ENCODE measurements at regions not wholly inside any gene's neighbourhood (a gene's known extent, or its start where the extent isn't known, plus 50 kb on each side); places are given as distances from the start of the nearest gene placed in this dataset.

DNA sequence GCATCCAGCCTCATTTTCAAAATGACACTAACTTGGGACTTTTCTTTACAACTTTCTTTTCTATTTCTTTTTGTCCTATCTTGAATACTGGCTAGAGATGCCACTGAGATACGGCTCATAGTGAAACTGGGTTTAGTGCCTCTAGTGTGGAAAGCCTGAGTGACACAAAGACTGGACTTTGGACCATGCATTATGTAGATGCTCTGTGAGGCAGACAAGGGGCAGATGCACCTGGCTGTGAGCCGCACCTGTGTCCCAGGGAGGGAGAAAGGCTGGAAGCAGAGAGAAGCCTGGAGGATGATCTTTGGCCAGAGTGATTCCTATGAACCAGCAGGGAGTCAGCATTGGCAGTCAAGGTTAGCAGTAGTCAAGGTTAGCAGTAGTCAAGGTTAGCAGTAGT, 852.3 kb upstream of the TMEM132C start:
- no peak for DNase-seq

DNA sequence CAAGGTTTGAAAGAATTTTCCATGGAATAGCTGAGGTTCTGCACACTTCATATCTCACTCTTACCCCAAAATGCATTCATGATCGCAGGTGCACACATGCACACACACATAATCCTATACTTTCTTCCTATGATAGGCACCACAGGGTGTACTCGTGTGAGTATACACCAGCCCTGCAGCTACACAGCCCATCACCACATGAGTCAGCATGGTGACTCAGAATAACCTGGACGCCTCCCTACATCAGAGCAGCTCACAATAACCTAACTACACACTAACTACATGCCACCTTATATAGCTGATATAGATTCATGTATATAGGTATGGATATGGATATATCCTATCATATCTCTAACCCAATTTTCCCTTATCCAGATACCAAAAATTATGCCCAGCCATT, 850.2 kb upstream of the TMEM132C start:
- no peak for DNase-seq

DNA sequence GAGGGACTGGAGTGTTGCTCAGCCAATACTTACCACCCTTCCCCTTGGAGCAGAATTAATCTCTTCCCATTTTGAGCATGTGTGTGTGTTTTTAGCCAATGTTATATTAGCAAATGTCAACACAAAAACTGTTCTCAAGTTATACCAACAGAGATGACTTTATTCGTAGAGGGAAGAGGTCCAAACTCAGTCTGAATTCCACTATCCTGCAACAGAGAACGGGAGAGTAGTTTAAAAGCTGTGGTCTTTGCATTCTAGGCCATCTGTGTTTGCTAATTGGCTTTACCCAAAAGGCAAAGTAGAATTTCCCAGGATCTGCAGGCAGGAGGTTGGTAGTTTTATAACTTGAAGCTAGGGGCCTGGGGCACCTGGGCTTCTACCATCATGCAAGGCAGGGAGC, 847.9 kb upstream of the TMEM132C start:
- DNase-seq = no peak

DNA sequence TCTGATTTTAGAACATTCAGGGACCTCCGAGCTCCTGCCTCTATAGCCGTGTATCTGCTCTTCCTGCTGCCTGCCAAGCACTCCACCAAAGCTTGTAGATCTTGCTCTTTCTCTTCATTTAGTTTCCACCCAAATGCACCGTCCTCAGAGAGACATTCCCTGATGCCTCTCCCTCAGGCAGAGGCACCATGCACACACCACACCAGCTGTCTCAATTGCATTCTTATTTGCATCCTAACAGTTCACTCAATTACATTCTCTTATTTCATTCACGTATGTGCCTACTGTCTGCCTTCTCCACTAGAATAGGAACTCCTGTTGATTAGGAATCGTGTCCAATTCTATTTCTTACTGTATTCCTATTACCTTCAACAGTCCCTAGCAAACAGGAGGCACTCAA, 845.4 kb upstream of the TMEM132C start:
- DNase-seq = no peak

DNA sequence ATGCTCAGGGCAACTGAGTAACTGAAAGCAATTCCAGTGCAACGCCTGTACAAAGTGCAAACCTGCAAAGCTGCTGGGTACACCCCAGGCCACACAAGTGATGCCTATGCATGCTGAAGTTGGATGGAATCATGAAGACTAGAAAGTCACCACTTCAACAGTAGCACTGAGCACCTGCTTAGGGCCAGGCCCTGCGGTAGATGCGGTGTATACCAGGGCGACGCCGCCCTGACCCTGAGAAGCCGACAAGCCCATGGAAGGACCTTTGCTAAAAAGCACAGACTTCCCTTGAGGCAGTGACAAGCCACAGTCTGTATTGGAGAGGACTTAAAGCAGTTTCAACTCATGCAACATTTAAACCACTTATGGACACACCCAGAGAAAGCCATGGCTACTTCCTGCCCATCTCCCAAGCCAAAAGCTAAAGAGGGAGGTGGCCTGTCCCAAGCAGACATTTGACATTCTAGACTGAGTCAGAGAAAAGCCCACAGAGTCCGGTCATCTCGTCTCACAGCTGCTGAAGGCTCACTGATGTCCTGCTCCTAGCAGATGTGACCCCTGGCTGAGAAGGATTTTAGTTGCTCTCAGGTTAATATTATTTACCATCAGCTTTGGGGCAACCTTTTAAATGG, 843.9 kb upstream of the TMEM132C start:
- no peak for DNase-seq

DNA sequence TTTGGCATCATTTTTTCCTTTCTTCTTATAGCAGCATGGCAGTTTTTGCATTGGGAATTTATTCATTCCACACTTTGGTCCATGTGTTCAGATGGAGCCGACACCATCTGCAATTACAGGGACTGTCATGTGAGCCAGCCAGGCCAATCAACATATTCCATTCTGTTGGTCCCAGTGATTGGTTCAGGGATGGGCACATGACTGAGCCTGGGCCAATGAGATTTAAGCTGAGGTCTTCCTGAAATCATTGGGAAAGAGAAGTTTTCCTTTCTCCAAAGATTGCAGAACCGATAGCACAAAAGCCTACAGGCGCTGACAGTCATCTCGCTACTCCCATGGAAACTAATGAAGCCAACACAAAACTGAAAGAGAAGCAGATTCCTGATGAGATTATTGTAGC, 841.5 kb upstream of the TMEM132C start:
- DNase-seq = no peak

DNA sequence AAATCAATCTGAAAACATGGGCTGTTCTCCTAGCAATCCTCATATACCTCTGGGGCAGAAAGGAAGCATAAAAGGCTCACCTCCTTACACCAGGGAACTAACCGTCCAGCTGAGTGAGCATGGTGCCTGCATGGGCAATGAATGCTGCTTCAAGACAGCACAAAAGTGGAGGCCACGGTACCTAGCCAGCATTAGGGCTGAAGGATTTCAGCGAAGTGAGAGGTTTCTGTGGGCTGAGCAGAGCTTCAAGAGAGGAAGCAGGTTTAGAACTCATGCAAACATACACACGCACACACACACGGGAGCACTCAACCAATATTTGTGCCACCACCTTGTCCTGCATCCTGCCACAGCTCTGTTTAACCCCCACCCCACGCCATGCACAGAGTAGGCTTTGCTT, 838.5 kb upstream of the TMEM132C start:
- DNase-seq = no peak

DNA sequence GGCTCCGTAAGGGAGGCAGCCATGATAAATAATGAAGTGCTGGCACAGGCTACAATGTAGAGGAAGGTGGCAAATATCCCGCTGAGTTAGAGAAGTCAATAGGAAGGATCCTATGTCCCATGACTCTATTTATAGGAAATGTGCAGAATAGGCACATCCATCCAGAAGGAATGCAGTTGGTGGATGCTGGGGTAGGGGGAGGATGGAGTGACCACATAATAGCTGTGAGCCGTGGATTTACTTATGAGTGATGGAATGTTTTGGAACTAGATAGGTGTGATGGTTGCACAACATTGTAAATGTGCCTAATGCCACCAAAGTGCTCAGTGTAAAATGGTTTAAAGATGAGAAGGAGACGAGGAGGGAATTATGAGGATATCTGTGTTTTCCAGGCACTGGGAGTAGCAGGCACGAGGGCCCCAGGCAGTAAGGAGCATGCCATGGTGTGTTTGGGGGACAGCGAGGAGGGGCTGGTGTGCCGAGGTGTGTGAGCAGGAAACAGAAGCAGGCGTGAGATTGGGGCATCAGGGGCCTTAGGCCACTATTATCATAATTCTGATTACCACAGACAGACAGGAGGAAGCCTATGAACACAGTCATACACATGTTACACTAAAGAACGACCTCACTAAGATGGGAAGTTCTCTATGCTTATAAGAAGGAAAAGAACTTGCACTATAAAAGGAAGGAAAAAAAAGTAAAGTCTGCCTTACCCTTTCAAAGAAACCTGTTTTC, 837.3 kb upstream of the TMEM132C start:
- peak; percentile 51 for DNase-seq

DNA sequence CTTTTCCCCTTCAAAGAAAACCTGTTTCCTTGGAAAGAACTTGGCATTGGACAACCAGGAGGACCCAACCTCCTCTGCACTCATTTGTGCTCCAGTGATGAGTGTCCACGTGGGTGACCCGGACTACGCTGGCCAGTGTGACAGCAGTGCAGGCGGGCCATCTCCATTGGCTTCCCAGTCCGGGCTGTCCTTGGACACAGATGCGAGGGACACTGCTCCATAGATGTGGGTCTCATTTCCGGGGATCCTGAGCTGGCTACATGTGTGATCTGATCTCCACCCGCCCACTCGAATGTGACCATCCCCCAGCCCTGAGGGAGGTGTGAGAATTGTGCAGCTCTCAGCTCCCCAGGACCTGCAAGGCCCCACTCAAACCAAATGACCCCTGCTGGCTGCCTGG, 836.6 kb upstream of the TMEM132C start:
- no peak for DNase-seq

DNA sequence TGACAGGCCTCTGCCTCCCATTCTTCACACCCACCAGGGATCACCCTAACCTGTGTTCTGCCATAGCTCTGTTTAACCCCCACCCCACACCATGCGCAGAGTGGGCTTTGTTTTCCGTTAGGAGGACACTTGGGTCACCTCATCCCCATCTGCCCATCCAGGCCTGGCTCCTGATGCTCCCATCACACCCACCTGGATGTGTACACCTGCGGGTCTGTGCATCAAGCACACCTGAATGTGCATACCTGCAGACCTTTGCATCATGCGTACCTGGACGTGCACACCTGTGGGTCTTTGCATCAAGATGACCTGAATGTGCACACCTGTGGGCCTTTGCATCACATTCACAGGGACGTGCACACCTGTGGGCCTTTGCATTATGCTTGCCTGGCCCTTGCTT, 835.8 kb upstream of the TMEM132C start:
- DNase-seq = no peak

DNA sequence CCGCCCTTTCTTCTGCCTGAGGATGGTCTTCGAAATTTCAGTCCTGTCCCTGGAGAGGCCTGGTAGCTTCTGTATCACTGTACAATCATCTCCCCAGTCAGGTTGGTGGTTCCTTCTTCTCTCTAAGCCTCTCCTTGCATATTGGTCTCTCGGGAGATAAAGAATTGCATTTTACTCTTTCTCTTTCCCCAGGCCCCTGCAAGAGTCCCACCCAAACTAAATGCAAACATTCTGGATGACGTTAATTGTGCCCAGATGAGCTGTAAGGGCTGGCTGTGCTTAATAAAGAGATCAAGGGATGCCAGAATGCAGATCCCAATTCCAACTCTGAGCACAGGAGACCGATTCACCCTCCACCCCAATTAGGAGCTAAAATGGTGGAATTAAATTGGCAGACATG, 835.4 kb upstream of the TMEM132C start:
- DNase-seq = no peak

DNA sequence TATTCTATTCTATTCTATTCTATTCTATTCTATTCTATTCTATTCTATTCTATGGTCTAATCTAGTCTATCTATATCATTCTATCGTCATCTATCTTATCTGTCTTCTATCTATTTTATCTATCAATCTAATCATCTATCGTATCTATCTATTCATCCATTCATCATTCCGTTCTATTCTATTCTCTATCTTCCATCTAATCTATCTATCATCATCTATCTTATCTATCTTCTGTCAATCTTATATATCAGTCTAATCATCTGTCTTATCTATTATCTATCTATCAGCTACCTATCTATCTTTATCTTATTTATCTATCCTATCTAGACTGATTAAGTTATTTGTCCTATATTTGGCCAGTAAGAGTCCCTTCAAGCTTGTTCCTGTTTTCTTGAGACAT, 831.5 kb upstream of the TMEM132C start:
- DNase-seq = no peak

DNA sequence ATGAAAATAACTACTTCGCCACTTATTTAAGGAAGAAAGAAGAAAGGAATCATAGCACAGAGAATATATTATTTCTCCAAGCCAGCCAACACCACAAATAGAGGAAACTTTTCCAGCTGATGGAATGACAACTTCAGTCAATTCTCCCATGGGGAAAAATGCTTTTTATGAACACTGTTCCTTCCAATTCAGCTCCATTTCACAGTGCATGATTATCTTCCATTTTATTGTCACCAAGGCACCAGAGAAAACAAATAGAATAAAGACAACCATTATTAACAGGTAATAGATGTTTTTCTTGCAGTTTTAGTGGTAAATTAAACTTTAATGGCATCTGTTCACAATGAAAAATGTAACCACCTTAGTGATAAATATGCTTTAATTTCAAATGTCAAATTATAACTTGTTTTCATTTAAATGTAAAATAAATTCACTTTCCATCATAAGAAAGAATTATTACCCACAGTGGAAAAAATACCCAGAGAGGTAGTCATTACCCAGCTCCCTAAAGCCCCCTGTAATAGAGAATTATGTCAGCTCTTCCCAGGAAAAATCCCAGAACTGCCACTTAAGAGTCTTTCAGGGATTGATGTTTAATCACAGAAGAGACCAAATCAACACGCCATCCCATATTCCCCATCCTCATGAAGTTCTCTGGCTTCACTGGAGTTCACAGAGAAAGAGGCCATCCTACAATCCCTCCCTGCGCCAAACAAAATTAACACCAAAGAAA, 828.3 kb upstream of the TMEM132C start:
- DNase-seq = no peak

DNA sequence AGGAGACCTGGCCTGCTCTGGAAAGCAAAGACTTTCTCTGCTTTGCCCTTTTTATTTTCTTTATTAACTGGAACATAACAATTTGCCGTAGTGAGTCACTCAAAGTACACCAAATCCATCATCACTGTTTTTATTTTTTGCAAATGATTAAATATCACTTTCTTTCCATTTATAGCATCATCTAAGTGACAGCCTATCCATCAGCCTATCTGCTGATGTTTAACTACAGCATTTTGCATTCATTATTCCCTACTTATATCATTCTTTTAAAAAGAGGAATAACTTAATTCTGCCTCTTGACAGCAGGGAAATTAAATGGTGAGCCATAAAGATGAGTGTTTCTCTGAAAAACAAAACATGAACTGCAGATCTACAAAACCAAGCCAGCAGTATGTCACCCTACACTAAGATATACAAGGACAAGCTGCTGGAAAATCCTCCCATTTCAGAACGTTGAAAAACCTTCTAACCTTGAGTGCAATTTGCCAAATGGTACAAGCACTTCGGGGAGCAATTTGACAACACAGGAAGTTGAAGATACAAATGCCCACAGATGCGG, 821.3 kb upstream of the TMEM132C start:
- DNase-seq = no peak

DNA sequence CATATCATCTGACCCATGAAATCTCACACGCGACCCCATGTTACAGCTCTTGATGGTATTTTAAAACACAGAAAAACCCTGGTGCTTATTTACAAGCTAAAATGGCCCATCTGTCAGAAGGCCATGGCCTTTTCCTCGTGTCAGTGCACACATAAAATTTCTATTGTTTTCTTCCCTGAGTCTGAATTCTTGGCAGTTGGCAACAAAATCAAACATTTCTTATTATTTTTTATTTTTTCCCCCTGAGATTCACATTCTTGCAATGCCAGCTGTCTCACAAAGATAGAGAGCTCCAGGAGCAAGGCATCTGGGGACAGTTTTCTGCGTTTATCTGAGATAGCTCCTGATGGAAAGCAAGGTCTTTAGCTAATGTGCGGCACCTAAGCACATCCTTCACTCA, 818.1 kb upstream of the TMEM132C start:
- no peak for DNase-seq

DNA sequence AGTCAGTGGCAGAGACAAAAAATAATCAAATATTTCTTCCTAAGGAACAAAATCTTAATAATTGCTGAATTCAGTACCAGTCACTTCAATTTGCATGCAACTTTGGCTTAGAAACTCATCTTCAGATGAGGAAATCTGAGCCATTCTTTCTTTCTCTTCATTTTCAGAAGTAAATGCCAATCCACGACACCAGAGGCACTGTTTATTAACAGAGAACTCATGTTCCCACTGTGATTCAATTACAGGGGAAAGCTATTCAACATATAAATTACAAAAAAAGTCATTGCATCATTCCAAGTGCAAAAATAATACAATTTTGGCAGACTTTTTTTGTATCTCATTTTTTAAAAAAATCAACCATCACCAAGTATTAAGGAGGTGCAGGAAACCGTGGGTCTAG, 816.1 kb upstream of the TMEM132C start:
- DNase-seq = no peak

DNA sequence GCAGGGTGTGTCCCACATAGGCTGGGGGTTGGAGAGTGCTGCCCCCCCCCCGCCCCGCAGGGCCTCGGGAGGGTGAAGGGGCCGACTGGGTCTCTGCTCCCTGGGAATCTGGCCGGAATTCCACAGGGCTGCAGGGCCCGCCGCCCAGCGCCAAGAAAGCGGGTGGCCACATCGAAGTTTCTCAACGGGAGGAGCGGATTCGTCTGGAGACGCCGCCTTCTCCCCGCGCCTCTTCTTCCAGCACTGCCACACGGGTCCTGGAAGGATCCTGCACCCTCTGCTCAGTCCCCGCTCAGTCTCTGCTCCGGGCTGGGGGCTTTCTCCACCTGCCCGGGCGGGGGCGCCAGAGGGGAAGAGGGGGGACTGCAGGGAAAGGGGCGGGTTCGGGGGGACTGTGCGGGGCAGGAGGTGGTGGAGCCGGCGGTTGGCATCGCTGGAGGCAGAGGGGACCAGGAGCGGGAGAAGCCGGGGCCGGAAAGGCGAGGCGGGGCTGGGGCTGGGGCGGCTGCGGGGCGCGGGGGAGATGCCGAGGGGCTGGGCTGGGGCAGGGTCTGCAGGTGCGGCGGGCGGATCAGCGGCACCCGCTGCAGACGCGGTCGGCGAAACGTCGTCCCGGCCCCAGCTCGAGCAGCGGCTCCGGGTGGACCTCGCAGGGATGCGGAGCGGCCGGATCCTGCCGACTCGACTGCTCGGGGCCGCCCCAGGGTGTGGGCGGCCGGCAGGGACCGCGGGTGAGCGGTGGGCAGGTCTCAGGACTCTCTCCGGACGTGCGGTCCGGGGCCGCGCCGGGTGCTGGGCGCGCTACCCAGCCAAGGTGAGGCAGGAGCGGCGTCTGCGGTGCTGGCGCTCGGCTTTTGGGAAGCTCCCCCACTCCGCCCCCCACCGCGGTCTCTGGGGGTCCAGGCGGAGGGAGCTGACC, 811.4 kb upstream of the TMEM132C start:
- no peak for DNase-seq

DNA sequence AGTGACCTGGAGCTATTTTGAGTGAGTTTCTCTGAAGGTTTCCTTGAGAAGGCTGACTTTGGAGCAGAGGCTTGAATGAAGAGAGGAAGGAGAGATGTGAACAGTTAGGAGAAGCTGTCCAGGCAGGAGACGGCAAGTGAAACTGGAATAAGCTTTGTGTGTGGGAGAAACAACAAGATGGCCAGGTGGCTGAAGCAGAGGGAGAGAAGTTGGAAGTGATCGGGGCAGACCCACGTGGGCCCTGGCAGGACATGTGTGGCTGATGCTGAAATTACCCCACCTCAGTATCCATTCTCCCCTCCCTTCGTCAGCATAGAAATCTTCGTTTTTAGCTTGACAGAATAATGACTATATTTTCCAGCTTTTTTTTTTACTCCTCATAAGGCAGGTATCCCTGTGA, 809.2 kb upstream of the TMEM132C start:
- no peak for DNase-seq

DNA sequence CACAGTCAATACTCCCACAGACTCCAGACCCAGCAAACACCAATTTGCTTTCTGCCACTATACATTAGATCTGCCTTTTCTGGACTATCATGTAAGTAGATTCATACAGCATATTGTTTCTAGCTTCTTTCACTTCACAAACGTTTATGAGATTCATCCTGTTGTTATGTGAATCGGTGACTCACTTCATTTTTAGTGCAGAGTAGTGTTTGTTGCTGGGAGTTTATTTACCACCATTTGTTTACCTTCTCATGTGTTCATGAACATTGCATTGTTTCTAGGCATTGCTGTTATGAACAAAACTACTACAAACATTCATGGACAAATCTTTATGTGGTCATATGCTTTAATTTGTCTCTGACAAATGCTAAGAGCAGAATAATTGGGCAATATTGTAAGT, 807.8 kb upstream of the TMEM132C start:
- no peak for DNase-seq

DNA sequence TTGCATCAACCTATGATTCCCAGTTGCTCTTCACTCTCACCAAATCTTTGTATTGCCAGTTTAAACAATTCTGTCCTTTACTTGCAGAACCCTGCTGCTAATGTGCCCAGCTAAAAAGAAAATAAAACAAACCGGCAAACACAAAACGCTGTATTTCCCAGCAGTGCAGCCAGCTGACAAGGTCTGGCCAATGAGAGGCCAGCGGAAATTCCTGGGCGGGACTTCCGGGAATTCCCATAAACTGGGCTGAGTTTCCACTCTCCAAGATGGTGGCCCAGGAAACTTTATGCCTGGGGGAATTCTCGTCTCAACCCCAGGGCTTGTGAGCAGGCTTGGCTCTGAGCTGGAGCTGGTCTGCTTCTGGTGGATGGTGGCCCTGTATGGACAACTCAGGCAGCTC, 807.3 kb upstream of the TMEM132C start:
- no peak for DNase-seq

DNA sequence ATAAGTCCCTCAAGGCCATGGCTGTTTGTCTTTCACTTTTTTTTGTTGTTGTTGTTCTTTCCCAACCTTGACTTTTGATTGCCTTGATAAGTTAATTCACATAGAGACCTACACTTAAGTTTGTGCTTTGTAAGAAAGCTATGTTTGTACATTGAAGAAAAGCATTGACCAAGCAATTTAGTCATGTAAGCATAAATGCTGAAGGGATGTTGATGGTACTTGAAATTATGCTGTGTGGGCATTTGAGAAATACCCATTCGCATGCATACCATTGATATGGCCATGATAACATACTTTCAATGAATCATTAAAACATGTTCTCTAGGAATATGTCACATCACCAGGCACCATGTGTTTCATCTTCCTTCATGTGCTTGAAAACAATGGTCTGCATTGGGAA, 803.7 kb upstream of the TMEM132C start:
- no peak for DNase-seq

DNA sequence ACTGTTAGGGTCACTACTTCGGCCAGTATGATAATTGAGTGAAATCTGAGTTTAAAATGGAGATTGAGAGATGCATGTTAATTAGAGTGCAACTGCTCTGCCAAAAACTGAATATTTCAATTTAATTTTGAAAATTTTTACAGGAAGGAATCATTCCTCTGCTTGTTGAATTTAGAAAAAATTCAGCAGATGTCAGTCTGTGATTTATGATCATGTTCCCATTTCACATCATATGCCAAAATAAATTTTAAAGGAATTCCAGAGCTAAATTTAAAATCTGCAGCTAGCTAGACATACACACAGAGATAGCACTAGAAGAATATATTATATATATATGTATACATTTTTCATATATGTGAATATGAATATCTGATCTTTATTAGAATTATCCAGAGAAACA, 797.6 kb upstream of the TMEM132C start:
- DNase-seq = no peak

DNA sequence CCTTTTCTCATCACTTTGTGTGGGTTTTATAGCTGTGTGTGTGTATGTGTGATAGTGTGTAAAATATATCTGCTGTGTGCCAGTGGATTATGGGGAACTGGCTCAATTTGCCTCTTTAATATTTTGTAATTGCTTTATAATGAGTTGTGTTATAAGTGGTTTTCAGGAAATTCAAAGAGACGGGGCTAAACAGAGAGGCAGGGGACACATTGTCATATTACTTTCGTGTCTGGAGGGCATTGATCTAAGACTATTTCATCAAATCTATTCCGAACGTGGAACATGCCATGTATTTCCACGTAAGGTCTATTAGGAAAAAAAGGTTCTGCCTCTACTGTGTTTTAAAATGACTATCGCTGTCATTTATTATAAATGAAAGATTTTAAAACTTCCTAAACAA, 793.2 kb upstream of the TMEM132C start:
- no peak for DNase-seq

All from hematopoietic multipotent progenitor cell treated with erythropoietin and hydrocortisone succinate and interleukin-3 and kit ligand, for 4 days (in vitro differentiated cells).